ENCODE measurements at regions not wholly inside any gene's neighbourhood (a gene's known extent, or its start where the extent isn't known, plus 50 kb on each side); places are given as distances from the start of the nearest gene placed in this dataset.
A peak's percentile ranks its signal among the peaks of the same experiment; 100 is the strongest.
"Not testable (repeated sequence)": the region's sequence is repeated elsewhere in the genome, so short reads cannot be mapped to it uniquely, and the experiment has no call there.

DNA sequence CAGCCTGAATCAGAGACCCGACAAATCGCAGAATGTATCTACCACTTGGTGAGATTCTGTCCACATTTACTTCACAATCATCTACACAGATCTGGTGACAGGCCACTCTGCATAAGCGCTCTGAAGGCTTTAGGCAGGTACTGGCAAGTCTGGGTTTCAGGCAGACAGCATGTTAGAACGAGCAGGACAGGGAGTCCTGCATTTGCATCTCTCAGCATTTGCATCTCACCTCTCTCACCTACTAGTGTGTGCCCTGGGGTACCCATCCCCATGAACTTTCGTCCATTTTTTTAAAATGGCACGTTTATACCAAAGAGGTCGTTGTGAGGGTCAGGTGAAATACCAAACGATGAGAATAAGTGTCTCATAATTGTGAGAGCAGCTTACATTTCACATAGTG, 108.2 kb downstream of the SPATA31A1 start:
- not testable (repeated sequence) for H3K36me3 ChIP-seq; H3K4me1 ChIP-seq (ENCODE audit: control insufficient read depth in 1 of 2, insufficient read depth in 1 of 2, low read depth in 1 of 2, low read length in 1 of 2); H3K9me3 ChIP-seq; H3K27me3 ChIP-seq
- Histone ChIP-seq H3K4me3 (ENCODE audit: low read depth in 1 of 2, low read length in 1 of 2) (peak overlapping the region; percentile 53 to 59), H3K27ac (peak overlapping the region; percentile 78)

DNA sequence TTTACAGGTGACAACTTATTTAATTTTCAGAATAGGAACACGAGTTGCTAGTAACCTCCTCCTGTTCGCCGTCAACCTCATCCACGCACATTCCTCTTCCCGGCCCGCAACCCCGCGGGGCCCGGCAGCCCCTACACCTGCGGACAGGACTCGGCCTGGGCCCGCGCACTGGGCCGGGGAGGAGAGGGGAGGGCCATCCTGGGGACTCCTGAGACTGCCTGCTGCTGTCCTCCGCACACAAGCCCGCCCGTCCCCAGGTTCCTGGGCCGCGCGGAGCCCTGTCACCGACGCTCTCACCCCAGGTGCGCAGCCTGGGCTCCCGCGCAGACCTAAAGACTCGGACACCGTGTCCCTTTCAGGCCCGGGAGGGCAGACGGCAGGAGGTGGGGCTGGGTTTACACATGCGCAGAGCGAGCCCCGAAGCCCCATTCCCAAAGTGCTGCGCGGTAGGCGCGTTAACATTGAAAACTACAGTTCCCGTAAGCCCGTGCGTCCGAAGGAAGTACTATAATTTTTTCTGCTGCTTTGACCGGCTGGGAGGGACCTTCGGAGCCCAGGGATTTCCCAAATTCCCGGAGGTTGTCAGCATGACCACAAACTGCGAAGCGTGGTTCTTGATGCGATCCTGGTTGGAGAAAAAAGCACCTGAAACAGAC, 108.8 kb downstream of the SPATA31A1 start:
- not testable (repeated sequence) for H3K4me1 ChIP-seq (ENCODE audit: control insufficient read depth in 1 of 2, insufficient read depth in 1 of 2, low read depth in 1 of 2, low read length in 1 of 2); H3K36me3 ChIP-seq; H3K9me3 ChIP-seq; H3K27me3 ChIP-seq
- Histone ChIP-seq H3K27ac (peak overlapping the region; percentile 78), H3K4me3 (ENCODE audit: low read depth in 1 of 2, low read length in 1 of 2) (peak overlapping the region; percentile 53 to 59)

DNA sequence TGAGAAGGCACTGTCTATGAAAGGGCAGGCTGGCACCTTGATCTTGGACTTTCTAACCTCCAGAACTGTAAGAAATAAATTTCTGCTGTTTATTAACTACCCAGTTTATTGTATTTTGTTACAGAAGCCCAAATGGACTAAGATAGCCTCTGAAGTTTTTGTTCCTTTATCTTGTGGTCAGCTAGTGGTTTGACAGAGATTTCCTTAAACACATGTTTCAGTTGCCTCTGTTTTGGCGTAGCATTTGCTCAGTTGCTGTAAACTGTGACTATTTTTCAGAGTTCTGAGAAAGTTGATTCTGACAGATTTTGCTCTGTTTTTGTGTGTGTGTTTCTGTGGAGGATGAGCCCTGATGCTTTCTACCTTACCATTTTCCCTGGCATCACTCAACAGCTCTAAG, 119.0 kb downstream of the SPATA31A1 start:
- H3K27ac ChIP-seq; H3K4me3 ChIP-seq (ENCODE audit: low read depth in 1 of 2, low read length in 1 of 2); H3K9me3 ChIP-seq; H3K36me3 ChIP-seq; H3K27me3 ChIP-seq; H3K4me1 ChIP-seq (ENCODE audit: control insufficient read depth in 1 of 2, insufficient read depth in 1 of 2, low read depth in 1 of 2, low read length in 1 of 2): not testable (repeated sequence)

DNA sequence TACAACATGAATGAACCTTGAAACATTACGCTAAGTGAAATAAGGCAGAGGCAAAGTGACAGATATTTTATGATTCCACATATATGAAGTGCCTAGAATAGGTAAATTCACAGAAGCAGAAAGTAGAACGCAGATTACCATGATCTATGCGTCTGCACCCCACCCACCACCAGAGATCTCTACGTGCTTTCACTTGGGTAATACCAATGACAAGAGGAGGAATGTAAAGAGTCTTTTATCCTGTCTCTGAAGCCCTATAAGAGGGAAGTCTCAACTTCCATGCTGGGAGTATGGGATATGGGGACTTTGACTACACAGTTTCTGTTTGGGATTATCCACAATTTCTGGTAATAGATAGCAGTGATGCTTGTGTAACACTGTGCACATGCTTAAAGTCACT, 127.6 kb downstream of the SPATA31A1 start:
- not testable (repeated sequence) for H3K27me3 ChIP-seq; H3K4me3 ChIP-seq (ENCODE audit: low read depth in 1 of 2, low read length in 1 of 2); H3K36me3 ChIP-seq; H3K9me3 ChIP-seq; H3K4me1 ChIP-seq (ENCODE audit: control insufficient read depth in 1 of 2, insufficient read depth in 1 of 2, low read depth in 1 of 2, low read length in 1 of 2); H3K27ac ChIP-seq

DNA sequence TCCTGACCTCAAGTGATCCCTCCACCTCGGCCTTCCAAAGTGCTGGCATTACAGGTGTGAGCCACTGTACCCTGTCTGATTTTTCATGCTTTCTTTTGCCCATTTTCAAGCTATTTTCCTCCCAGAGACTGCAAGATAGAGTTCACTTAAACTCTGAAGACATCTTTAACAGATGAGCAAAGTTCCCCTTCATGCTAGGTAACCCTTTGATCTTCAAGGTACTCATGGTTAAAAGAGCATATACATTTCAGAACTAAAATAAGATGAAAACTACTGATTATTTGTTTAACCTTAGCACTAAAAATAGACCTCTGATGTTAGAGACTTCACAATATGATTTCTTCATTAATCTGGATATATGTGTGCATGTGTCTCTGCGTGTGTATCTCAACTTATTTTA, 128.4 kb downstream of the SPATA31A1 start:
- not testable (repeated sequence) for H3K27ac ChIP-seq; H3K4me1 ChIP-seq (ENCODE audit: control insufficient read depth in 1 of 2, insufficient read depth in 1 of 2, low read depth in 1 of 2, low read length in 1 of 2); H3K9me3 ChIP-seq; H3K27me3 ChIP-seq; H3K36me3 ChIP-seq; H3K4me3 ChIP-seq (ENCODE audit: low read depth in 1 of 2, low read length in 1 of 2)

DNA sequence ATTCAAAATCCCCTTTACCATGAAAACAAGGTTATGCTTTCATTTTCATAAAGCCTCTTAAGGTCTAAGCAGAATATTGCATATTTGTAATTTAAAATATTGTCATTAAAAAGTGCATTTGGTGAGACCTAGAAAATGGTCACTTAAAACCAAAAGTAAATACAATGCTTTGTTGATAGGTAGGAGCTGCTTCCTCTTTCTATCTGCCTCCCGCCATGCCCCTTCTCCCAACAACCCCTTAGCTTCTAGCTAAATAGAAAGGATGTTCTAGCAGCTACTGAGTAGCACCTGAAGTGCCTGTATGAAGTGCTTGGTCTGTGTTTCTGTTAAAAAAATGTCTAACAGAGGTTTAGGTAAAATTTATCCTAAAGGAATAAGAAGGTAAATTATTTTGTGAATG, 128.8 kb downstream of the SPATA31A1 start:
- not testable (repeated sequence) for H3K4me3 ChIP-seq (ENCODE audit: low read depth in 1 of 2, low read length in 1 of 2); H3K36me3 ChIP-seq; H3K27ac ChIP-seq; H3K9me3 ChIP-seq; H3K27me3 ChIP-seq; H3K4me1 ChIP-seq (ENCODE audit: control insufficient read depth in 1 of 2, insufficient read depth in 1 of 2, low read depth in 1 of 2, low read length in 1 of 2)

DNA sequence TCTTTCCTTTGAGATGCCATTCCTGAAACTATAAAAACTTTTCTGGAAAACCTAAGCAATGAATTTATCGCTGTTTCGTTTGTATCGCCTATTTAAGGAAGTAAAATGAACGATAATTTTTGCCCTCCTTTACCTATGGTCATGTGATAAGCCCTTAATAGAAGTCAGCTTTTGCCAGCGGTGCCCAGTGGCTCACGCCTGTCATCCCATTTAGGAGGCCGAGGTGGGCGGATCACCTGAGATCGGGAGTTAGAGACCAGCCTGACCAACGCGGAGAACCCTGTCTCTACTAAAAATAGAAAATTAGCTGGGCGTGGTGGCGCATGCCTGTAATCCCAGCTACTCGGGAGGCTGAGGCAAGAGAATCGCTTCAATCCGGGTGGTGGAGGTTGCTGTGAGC, 132.0 kb downstream of the SPATA31A1 start:
- not testable (repeated sequence) for H3K36me3 ChIP-seq; H3K4me1 ChIP-seq (ENCODE audit: control insufficient read depth in 1 of 2, insufficient read depth in 1 of 2, low read depth in 1 of 2, low read length in 1 of 2); H3K27ac ChIP-seq; H3K9me3 ChIP-seq; H3K27me3 ChIP-seq; H3K4me3 ChIP-seq (ENCODE audit: low read depth in 1 of 2, low read length in 1 of 2)

DNA sequence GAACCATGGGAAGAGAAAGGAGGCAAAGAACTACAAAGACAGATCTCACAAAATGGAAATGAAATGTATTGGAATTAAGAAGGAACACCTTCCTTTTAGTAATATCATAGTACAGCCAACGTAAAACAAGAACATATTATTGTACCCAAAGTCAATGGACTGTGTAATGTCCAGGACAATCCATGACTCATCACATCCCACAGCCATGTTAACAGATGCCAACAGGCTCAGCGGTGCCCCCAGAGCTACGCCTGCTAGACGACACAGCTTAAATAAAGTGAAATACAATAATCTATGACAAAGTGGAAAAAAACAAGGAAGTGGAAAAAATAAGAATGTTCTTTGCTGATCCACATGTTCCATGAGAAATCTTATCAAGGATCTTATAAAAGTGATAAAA, 140.8 kb downstream of the SPATA31A1 start:
- not testable (repeated sequence) for H3K27ac ChIP-seq; H3K36me3 ChIP-seq; H3K9me3 ChIP-seq; H3K27me3 ChIP-seq; H3K4me1 ChIP-seq (ENCODE audit: control insufficient read depth in 1 of 2, insufficient read depth in 1 of 2, low read depth in 1 of 2, low read length in 1 of 2); H3K4me3 ChIP-seq (ENCODE audit: low read depth in 1 of 2, low read length in 1 of 2)

DNA sequence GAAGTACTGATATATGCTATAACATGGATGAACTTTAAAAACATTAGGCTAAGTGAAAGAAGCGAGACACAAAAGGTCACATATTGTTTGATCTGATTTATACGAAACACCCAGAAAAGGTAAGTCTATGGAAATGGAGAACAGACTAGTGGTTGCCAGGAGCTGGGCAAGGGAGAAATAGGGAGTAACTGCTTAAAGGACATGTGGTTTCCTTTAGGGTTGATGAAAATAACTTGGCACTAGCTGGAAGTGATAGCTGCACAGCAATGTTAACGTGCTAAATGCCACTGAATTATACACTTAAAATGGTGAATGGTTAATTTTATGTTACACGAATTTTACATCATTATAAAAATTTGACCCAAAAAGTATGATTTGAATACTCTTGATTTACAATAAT, 147.7 kb downstream of the SPATA31A1 start:
- not testable (repeated sequence) for H3K9me3 ChIP-seq; H3K4me1 ChIP-seq (ENCODE audit: control insufficient read depth in 1 of 2, insufficient read depth in 1 of 2, low read depth in 1 of 2, low read length in 1 of 2); H3K27me3 ChIP-seq; H3K4me3 ChIP-seq (ENCODE audit: low read depth in 1 of 2, low read length in 1 of 2); H3K27ac ChIP-seq; H3K36me3 ChIP-seq

DNA sequence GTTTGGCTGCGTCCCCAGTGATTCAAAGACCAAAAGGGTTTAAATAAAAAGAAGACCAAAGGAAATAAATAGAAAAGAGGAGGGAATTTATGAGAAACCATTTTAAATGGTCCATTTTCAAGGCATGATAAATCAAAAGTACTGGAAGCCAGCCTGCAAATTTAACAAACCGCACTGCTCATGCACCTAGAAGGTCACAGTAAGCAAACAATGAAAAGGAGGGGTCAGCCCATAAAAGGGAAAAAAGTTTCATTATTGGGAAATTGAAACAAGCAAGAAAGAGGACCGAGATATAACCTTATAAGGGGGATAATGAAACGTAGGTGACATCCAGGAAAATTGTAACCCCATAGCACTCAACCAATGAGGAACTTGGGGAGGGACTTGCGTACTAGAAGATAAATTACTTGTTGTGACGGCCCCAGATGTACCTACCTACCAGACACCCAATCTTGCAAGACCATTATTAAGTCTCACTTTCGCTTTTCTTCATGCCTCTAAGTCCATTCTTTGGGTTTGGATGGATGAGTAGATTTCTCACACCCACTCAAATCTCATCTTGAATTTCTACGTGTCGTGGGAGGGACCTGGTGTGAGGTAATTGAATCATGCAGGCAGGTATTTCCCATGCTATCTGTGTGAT, 172.0 kb downstream of the SPATA31A1 start:
- H3K27ac ChIP-seq; H3K9me3 ChIP-seq; H3K36me3 ChIP-seq; H3K4me1 ChIP-seq (ENCODE audit: control insufficient read depth in 1 of 2, insufficient read depth in 1 of 2, low read depth in 1 of 2, low read length in 1 of 2); H3K27me3 ChIP-seq; H3K4me3 ChIP-seq (ENCODE audit: low read depth in 1 of 2, low read length in 1 of 2): not testable (repeated sequence)

DNA sequence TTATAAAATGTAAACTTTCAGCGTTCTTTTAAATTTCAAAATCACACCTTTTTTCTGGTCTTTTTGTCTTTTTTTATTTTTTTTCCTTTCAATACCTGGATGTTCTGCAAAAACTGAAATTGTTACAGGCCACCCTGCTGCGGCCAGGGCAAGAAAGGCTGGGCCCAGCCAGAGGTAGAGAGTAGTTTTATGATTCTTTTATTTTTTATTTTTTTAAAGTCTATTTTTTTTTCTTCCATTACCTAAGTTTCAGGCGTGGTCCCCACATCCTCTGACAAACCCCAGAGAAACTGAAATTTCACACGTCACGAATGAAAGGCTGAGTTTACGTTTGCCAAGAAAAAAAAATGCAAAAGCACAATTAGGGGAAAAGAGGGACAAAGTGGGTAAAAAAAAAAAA, 177.1 kb downstream of the SPATA31A1 start:
- not testable (repeated sequence) for H3K27ac ChIP-seq; H3K4me1 ChIP-seq (ENCODE audit: control insufficient read depth in 1 of 2, insufficient read depth in 1 of 2, low read depth in 1 of 2, low read length in 1 of 2); H3K4me3 ChIP-seq (ENCODE audit: low read depth in 1 of 2, low read length in 1 of 2); H3K9me3 ChIP-seq; H3K36me3 ChIP-seq; H3K27me3 ChIP-seq

DNA sequence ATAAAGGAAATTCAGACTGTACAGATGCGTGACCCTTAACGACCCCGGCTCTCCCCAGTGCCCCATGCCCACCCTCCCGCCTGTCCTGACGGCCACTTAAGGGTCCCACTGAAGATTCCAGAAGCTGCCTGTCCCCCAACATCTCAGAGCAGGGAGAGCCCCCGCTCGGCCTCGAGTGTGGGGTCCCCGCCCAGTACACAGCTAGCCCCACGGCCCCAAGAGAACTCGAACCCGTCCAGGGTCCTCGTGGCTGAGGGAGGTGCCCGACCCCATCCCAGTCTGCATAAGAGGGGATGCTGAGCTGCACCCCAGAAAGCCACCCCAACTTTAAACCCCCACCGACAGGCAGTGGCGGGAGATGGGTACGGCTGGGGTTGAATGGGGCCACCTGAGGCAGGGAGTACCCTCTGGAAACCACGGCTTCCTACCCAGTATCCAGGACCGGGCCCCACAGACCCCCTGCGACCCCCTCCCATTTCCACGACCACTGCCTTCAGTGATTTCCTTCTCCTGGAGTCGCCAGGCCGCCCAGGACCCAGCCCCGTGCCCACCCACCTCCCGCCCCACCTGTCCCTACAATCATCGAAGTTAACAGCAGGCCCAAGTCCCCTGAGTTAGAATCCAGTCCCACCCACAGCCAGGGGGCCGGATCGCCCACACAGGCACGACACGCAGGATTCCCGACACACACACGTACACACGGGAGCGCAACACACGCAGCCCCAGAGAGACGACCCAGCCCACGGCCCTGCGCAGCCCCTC, 177.7 kb downstream of the SPATA31A1 start:
- H3K9me3 ChIP-seq; H3K4me3 ChIP-seq (ENCODE audit: low read depth in 1 of 2, low read length in 1 of 2); H3K27me3 ChIP-seq; H3K4me1 ChIP-seq (ENCODE audit: control insufficient read depth in 1 of 2, insufficient read depth in 1 of 2, low read depth in 1 of 2, low read length in 1 of 2); H3K36me3 ChIP-seq; H3K27ac ChIP-seq: not testable (repeated sequence)

DNA sequence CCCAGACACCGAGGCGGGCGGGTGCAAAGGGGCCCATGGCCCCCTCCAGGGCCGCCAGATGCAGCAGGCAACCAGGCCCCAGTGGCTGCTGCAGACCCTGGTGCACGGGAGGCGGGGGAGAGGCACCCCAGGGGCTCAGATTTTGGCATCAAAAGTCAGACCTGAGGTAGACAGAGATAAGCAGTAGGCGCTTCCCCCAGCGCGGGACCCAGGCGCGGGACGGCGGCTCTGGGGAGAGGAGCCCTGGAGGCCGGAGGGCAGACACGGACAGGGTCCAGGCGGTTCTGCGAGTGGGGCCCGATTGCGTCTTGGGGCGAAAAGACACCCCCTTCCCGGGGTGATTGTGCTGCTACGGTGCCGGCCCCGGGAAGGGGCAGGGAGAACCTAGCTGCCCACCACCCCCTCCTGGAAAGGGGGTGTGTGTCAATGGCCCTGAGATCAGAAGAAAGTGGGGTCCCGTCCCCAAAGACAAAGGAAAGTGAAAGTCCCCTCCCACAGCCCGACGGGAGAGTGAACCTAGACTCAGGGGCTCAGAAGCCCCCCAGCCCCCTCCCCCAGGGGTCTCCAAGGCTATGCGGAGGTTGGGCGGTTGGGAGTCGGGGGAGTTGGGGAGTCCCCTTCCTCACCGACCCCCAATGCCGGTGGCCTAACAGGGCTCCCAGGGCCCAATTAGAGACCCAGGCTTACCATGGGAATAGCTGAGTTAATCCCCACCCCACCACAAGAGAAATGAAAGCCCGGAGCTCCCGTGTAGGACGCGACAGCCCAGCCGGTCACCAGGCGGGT, 178.5 kb downstream of the SPATA31A1 start:
- not testable (repeated sequence) for H3K9me3 ChIP-seq; H3K27ac ChIP-seq; H3K4me3 ChIP-seq (ENCODE audit: low read depth in 1 of 2, low read length in 1 of 2); H3K36me3 ChIP-seq; H3K4me1 ChIP-seq (ENCODE audit: control insufficient read depth in 1 of 2, insufficient read depth in 1 of 2, low read depth in 1 of 2, low read length in 1 of 2); H3K27me3 ChIP-seq
